H1 (cell line): ENCODE measurements at regions not wholly inside any gene's neighbourhood (a gene's known extent, or its start where the extent isn't known, plus 50 kb on each side); places are given as distances from the start of the nearest gene placed in this dataset.

ENCODE experiments used
- E2F6 ChIP-seq: IDR thresholded peaks from 2 replicates; pipeline ENCODE4 v1.6.1; 2012; ENCODE audit warnings: inconsistent platforms
- SP1 ChIP-seq: IDR thresholded peaks from 2 replicates; pipeline ENCODE4 v1.6.1; 2011; ENCODE audit warnings: low read depth, low read length

- TF ChIP-seq E2F6 (no peak), SP1 (no peak)
These were observed 163.2 kb upstream of the CTTNBP2NL start (continued) for GRCh38 chr1:112232848-112233247.
